OCI-LY3 (cell line): ENCODE measurements at regions not wholly inside any gene's neighbourhood (a gene's known extent, or its start where the extent isn't known, plus 50 kb on each side); places are given as distances from the start of the nearest gene placed in this dataset.

ENCODE experiments used
- CTCF ChIP-seq: fragments of 200-600, 300-600 bp; sonication (generic); IDR thresholded peaks from 2 replicates; pipeline ENCODE4 v1.5.1; 2014; ENCODE audit warnings: antibody characterized with exemption, low read length, low read depth
- EZH2phosphoT487 ChIP-seq: fragments of 200-600 bp; shearing (Covaris generic); IDR thresholded peaks from 2 replicates; pipeline ENCODE4 v1.6.1; 2018; ENCODE audit warnings: antibody characterized with exemption, mixed run types, low read depth

DNA sequence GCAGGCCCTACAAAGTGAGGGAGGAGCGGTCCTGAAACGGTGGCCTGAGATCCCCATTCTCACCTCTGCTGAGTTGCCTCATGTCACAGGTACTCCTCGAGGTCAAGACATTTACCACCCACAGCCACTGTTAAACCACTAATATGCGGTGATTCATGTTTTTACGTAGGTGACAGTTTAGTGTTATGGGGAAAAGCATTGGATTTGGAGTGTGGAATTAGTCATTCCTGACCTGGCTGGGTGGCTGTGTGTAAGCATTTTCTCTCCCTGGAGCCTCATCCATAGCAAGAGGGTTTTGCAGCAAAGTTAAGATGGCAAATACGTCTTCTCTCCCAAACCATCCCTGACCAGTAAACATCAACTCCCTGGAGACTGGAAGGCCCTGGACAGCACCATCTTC, 57.8 kb upstream of the KCNJ6 start:
- no peak for TF ChIP-seq EZH2phosphoT487
- TF ChIP-seq CTCF: no peak
